Suprapubic skin (tissue), 4 donors: ENCODE measurements at regions not wholly inside any gene's neighbourhood (a gene's known extent, or its start where the extent isn't known, plus 50 kb on each side); places are given as distances from the start of the nearest gene placed in this dataset.

ENCODE experiments used
- DNase-seq, 2 donors: peaks; one replicate each; pipeline ENCODE4 v3.0.0-alpha.2; 2019; ENCODE audit warnings: low spot score in 2 of 2
- H3K27ac ChIP-seq: fragments of 200-600 bp; sonication (generic); one replicate; pipeline ENCODE4 v1.5.1; 2019
- H3K27me3 ChIP-seq: fragments of 200-600 bp; sonication (generic); one replicate; pipeline ENCODE4 v1.5.1; 2019
- H3K36me3 ChIP-seq: fragments of 200-600 bp; sonication (generic); one replicate; pipeline ENCODE4 v1.5.1; 2019
- H3K4me1 ChIP-seq: fragments of 200-600 bp; sonication (generic); one replicate; pipeline ENCODE4 v1.5.1; 2019
- H3K4me3 ChIP-seq: fragments of 200-600 bp; sonication (generic); one replicate; pipeline ENCODE4 v1.5.1; 2019; ENCODE audit warnings: mild to moderate bottlenecking
- H3K9me3 ChIP-seq: fragments of 200-600 bp; sonication (generic); one replicate; pipeline ENCODE4 v1.5.1; 2019
- CTCF ChIP-seq, 2 donors: fragments of 200-600 bp in 1 of 2; fragments of 450-650 bp in 1 of 2; sonication (generic) in 1 of 2; IDR thresholded peaks; one replicate each; pipeline ENCODE4 v1.5.1; 2016 to 2019; ENCODE audit warnings: antibody characterized with exemption in 2 of 2, mild to moderate bottlenecking in 1 of 2, moderate library complexity in 1 of 2
- EP300 ChIP-seq: sonication (generic); formaldehyde crosslinking; IDR thresholded peaks from one replicate; pipeline ENCODE4 v1.6.1; 2017; ENCODE audit warnings: antibody characterized with exemption
- POLR2A ChIP-seq, 2 donors: fragments of 450-650 bp; IDR thresholded peaks; one replicate each; pipeline ENCODE4 v1.6.1; 2017; ENCODE audit warnings: antibody characterized with exemption in 2 of 2, mild to moderate bottlenecking in 2 of 2, moderate library complexity in 2 of 2
- POLR2AphosphoS5 ChIP-seq, 3 donors: sonication (generic); formaldehyde crosslinking; IDR thresholded peaks; one replicate each; pipeline ENCODE4 v1.6.1; 2017; ENCODE audit warnings: antibody characterized with exemption in 3 of 3
- WGBS: methylation state at CpG from one replicate; pipeline ENCODE4 v1.1.5; 2018; 5-methylcytosine and 5-hydroxymethylcytosine counted together

GRCh38 chr17:14808425-14808824 lies 456.7 kb downstream of the PMP22 start:
- Histone ChIP-seq H3K27ac (no peak overlapping the region), H3K36me3 (no peaks in the 10 kb centered on the region), H3K4me1 (no peaks in the 10 kb centered on the region), H3K9me3 (no peaks in the 10 kb centered on the region), H3K4me3 (no peak overlapping the region), H3K27me3 (no peaks in the 10 kb centered on the region)
- TF ChIP-seq CTCF (IDR thresholded peaks at IDR 0.05) (no peak), EP300 (no peak), POLR2AphosphoS5 (IDR thresholded peaks at IDR 0.05) (no peak), POLR2A (IDR thresholded peaks at IDR 0.05) (no peak)
- no peak for DNase-seq

- Histone ChIP-seq H3K4me3 (no peak overlapping the region), H3K27me3 (no peaks in the 10 kb centered on the region), H3K9me3 (no peaks in the 10 kb centered on the region), H3K27ac (no peak overlapping the region), H3K36me3 (no peaks in the 10 kb centered on the region), H3K4me1 (no peaks in the 10 kb centered on the region)
- DNase-seq: no peak
- TF ChIP-seq CTCF (IDR thresholded peaks at IDR 0.05): no peak
- TF ChIP-seq POLR2A (IDR thresholded peaks at IDR 0.05): no peak
Measured at GRCh38 chr17:14805348-14805747, 459.8 kb downstream of the PMP22 start.

- Histone ChIP-seq H3K36me3 (no peaks in the 10 kb centered on the region), H3K9me3 (no peaks in the 10 kb centered on the region), H3K4me1 (no peaks in the 10 kb centered on the region), H3K4me3 (no peak overlapping the region), H3K27me3 (no peaks in the 10 kb centered on the region), H3K27ac (no peak overlapping the region)
- no peak for DNase-seq
- TF ChIP-seq POLR2AphosphoS5 (IDR thresholded peaks at IDR 0.05) (no peak), EP300 (no peak), POLR2A (IDR thresholded peaks at IDR 0.05) (no peak), CTCF (IDR thresholded peaks at IDR 0.05) (no peak)
- WGBS: 35% methylated on average over 3 of the region's 3 CpGs
Measured at GRCh38 chr17:14803826-14804225, 461.3 kb downstream of the PMP22 start.

- no peak for TF ChIP-seq POLR2AphosphoS5 (IDR thresholded peaks at IDR 0.05)
- TF ChIP-seq CTCF (IDR thresholded peaks at IDR 0.05): no peak
- TF ChIP-seq POLR2A (IDR thresholded peaks at IDR 0.05): no peak
- TF ChIP-seq EP300: no peak
- H3K9me3 ChIP-seq: no peaks in the 10 kb centered on the region
- H3K27ac ChIP-seq: no peak overlapping the region
- no peaks in the 10 kb centered on the region for H3K36me3 ChIP-seq
- WGBS: 66% methylated on average over 6 of the region's 6 CpGs
- DNase-seq: no peak
- H3K4me1 ChIP-seq: peaks cover 5% of the 10 kb centered on the region
- H3K27me3 ChIP-seq: no peaks in the 10 kb centered on the region
- H3K4me3 ChIP-seq: no peak overlapping the region
Measured at GRCh38 chr17:14797801-14798200, 467.3 kb downstream of the PMP22 start.

- 93% methylated on average over 4 of the region's 4 CpGs for WGBS
- H3K27me3 ChIP-seq: no peaks in the 10 kb centered on the region
- no peak overlapping the region for H3K27ac ChIP-seq
- H3K9me3 ChIP-seq: no peaks in the 10 kb centered on the region
- TF ChIP-seq POLR2AphosphoS5 (IDR thresholded peaks at IDR 0.05) (no peak), CTCF (IDR thresholded peaks at IDR 0.05) (no peak), EP300 (no peak), POLR2A (IDR thresholded peaks at IDR 0.05) (no peak)
- DNase-seq: no peak
- no peak overlapping the region for H3K4me3 ChIP-seq
- H3K4me1 ChIP-seq: peaks cover 9% of the 10 kb centered on the region
- H3K36me3 ChIP-seq: no peaks in the 10 kb centered on the region
Measured at GRCh38 chr17:14797021-14797420, 468.1 kb downstream of the PMP22 start.
